Lower lobe of right lung (tissue), 1 donor: ENCODE measurements at regions not wholly inside any gene's neighbourhood (a gene's known extent, or its start where the extent isn't known, plus 50 kb on each side); places are given as distances from the start of the nearest gene placed in this dataset. TPM values are rescaled to one million over a fixed set of nuclear protein-coding genes. Genes with fewer than 3 reads are reported as not detected.

Source experiments
- microRNA-seq: library from miRNA; unstranded; fragments of <30 nt; microRNA quantifications from one replicate; pipeline ENCODE4 v1.2.0, GENCODE V29; 2020; ENCODE audit warnings: borderline number of aligned reads
- donor health status: DM: no; HTN: yes; CAD: no; lungs with severe emphysema.

Small RNAs in the stretch of these regions (microRNA-seq; reads per million reads assigned to microRNA genes)
- not detected for gene MIR6072
